Endothelial cell of umbilical vein (primary cell): ENCODE measurements at regions not wholly inside any gene's neighbourhood (a gene's known extent, or its start where the extent isn't known, plus 50 kb on each side); places are given as distances from the start of the nearest gene placed in this dataset.
"Not testable (repeated sequence)": the region's sequence is repeated elsewhere in the genome, so short reads cannot be mapped to it uniquely, and the experiment has no call there.

Experiments used
- BruUV-seq: library from RNA; stranded (reverse); fragments of 400-500 nt; replicated peaks from 2 replicates; lab custom pipeline; 2021; lab: Mats Ljungman, UMichigan
- CTCF ChIA-PET: fragments of 300-600, 350-600 bp; sonication (Branson Sonifier 250); formaldehyde crosslinking; loops from one replicate; lab custom pipeline; 2021; ENCODE audit warnings: antibody characterized with exemption, inconsistent platforms; lab: Charles Lee
- POLR2A ChIA-PET: fragments of 300-600, 350-600 bp; sonication (Branson Sonifier 250); formaldehyde crosslinking; loops from one replicate; lab custom pipeline; 2021; ENCODE audit warnings: antibody characterized with exemption, inconsistent platforms; lab: Charles Lee
- DNase-seq: peaks from one replicate; pipeline ENCODE4 v3.0.0-alpha.2; 2011; ENCODE audit warnings: low read depth, low spot score
- FAIRE-seq: peaks from 2 replicates; lab custom pipeline; 2011; peaks lifted over from hg19 to GRCh38; lab: Jason Lieb, UNC
- H2AFZ ChIP-seq: 2 replicates; pipeline ENCODE4 v1.6.0; 2012; ENCODE audit warnings: low read depth, low read length, control low read depth, inconsistent platforms
- H3K27ac ChIP-seq: 2 replicates; pipeline ENCODE4 v1.5.1; 2011; ENCODE audit warnings: low read depth, mild to moderate bottlenecking, control low read depth, low read length, moderate library complexity; ENCODE audit not compliant: insufficient read depth
- H3K27me3 ChIP-seq, 2 experiments: 2 replicates each; pipeline versions ENCODE4 v1.6.0 to v1.6.1; 2011; ENCODE audit warnings: low read length in 2 of 2, mixed read lengths in 1 of 2; ENCODE audit not compliant: control insufficient read depth in 2 of 2, insufficient read depth in 2 of 2
- H3K36me3 ChIP-seq, 2 experiments: 2 replicates in 1 of 2; 3 replicates in 1 of 2; pipeline ENCODE4 v1.5.1; 2011; ENCODE audit warnings: low read length in 2 of 2, mild to moderate bottlenecking in 1 of 2, moderate library complexity in 1 of 2; ENCODE audit not compliant: control insufficient read depth in 2 of 2, insufficient read depth in 2 of 2; ENCODE audit errors: extremely low read depth in 1 of 2
- H3K4me1 ChIP-seq: 3 replicates; pipeline ENCODE4 v1.5.1; 2011; ENCODE audit warnings: mild to moderate bottlenecking, low read length; ENCODE audit not compliant: control insufficient read depth, insufficient read depth; ENCODE audit errors: extremely low read depth
- H3K4me2 ChIP-seq: 2 replicates; pipeline ENCODE4 v1.6.1; 2011; ENCODE audit warnings: low read length, control low read depth, mixed read lengths; ENCODE audit not compliant: insufficient read depth
- H3K4me3 ChIP-seq, 3 experiments: fragments of 200-600 bp in 1 of 3; sonication (generic), shearing (Covaris generic) in 1 of 3; replicated peaks in 1 of 3; 2 replicates each; pipeline ENCODE4 v1.5.1; 2011 to 2016; ENCODE audit warnings: control low read depth in 3 of 3, low read length in 3 of 3, mild to moderate bottlenecking in 2 of 3, inconsistent platforms in 1 of 3, low read depth in 1 of 3, moderate library complexity in 1 of 3; ENCODE audit not compliant: insufficient read depth in 1 of 3
- H3K79me2 ChIP-seq: 2 replicates; pipeline ENCODE4 v1.6.0; 2012; ENCODE audit warnings: low read length, inconsistent platforms; ENCODE audit not compliant: control insufficient read depth, insufficient read depth
- H3K9ac ChIP-seq: replicated peaks from 2 replicates; pipeline ENCODE3; 2011; ENCODE audit warnings: low read length, control low read depth; ENCODE audit not compliant: insufficient read depth; ENCODE audit errors: extremely low read depth
- H3K9me1 ChIP-seq: replicated peaks from 3 replicates; pipeline ENCODE4 v1.6.0; 2011; ENCODE audit warnings: mild to moderate bottlenecking, low read length; ENCODE audit not compliant: control insufficient read depth, insufficient read depth; ENCODE audit errors: extremely low read depth
- H3K9me3 ChIP-seq: replicated peaks from 2 replicates; pipeline ENCODE4 v1.5.1; 2012; ENCODE audit warnings: low read length, inconsistent platforms; ENCODE audit not compliant: control insufficient read depth, insufficient read depth
- H4K20me1 ChIP-seq: replicated peaks from 2 replicates; pipeline ENCODE3; 2011; ENCODE audit warnings: mild to moderate bottlenecking, low read length; ENCODE audit not compliant: control insufficient read depth, insufficient read depth; ENCODE audit errors: extremely low read depth
- dilution Hi-C: fragments of 300-500 bp; cut with MboI; formaldehyde crosslinking; loops from one replicate; pipeline ENCODE4 v1.15.0; 2019; ENCODE audit warnings: low sequenced_read_pairs; ENCODE audit not compliant: extremely low pct_ligation_motif_present
- intact Hi-C: fragments of 100-400 bp; cut with micrococcal nuclease; formaldehyde crosslinking; loops from one replicate; pipeline ENCODE4 v1.10.0; 2022

DNA sequence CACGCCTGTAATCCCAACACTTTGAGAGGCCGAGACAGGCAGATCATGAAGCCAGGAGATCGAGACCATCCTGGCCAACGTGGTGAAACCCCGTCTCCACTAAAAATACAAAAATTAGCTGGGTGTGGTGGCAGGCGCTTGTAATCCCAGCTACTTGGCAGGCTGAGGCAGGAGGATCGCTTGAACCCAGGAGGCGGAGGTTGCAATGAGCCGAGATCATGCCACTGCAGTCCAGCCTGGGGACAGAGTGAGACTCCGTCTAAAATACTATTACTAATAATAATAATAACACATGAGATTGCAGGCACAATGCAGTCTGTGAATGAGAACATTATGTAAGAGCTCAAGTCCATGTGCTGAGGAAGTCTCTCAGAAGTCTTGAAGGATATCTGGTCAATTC, 1684.4 kb downstream of the SPATA31A7 start:
- H3K4me1 ChIP-seq, intact Hi-C loops, POLR2A ChIA-PET, H3K4me2 ChIP-seq, H3K9ac ChIP-seq, H4K20me1 ChIP-seq, H2AFZ ChIP-seq, CTCF ChIA-PET, H3K79me2 ChIP-seq, H3K9me3 ChIP-seq, H3K36me3 ChIP-seq, DNase-seq, dilution Hi-C loops, BruUV-seq, FAIRE-seq, H3K9me1 ChIP-seq, H3K4me3 ChIP-seq, H3K27me3 ChIP-seq, H3K27ac ChIP-seq: not testable (repeated sequence)

DNA sequence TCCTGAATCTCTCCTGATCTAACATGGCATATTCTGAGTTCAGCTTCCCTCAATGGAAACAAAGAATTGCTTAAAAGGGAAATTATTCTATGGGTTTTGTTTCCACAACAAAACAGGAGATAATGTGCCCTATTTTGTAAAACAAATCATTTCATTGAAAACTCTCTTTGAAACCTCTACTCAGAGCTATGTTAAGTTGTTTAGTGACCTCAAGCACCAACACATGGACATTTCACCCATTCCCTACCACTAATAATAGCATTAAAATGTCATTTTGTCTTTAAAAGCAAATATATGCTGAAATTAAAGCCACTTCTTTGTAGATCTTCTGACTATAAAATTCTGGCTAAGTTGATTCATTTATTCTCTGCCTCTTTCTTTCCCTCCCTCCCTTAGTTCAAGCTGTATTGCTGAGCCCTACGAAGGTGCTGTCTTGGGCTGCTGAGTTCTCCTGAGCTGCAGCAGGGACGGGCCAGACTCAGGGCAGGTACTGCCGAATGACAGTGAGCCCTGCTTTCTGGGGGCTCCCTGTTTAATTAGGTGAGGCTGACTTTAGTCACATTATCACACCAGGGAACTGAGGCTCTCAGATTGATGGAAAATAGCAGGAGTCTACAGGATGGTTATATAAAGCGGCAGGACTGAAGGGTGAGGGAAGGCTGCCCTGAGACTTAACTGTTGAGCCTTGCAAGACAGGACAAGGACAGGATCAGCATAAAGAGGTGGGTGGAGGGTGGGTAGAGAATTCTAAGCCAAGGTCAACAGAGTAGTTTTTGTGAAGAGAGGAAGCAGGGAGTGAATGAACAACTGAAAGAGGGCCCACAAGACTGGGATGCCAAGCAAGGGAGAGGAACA, 1685.1 kb downstream of the SPATA31A7 start:
- H3K36me3 ChIP-seq, FAIRE-seq, H3K27ac ChIP-seq, H3K4me2 ChIP-seq, H3K4me3 ChIP-seq, H2AFZ ChIP-seq, H3K9me1 ChIP-seq, CTCF ChIA-PET, intact Hi-C loops, H4K20me1 ChIP-seq, POLR2A ChIA-PET, BruUV-seq, dilution Hi-C loops, H3K9me3 ChIP-seq, DNase-seq, H3K27me3 ChIP-seq, H3K9ac ChIP-seq, H3K4me1 ChIP-seq, H3K79me2 ChIP-seq: not testable (repeated sequence)

DNA sequence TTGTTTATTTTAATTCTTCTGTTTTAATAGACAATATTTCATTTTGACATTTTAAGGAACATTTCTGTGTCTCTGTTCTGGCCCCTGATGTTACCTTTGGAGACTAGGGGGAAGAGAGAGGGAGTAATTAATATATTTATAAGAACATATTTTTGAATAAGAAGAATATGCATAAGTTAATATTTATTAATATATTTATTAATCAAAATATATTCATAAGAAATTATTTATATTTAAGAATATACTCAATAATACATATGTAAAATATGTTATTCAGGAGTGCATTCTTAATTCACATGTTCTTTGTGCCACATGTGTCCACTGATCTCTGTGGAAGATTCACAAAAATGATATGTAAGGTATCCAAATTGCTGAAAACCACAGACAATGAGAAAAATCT, 1687.7 kb downstream of the SPATA31A7 start:
- not testable (repeated sequence) for FAIRE-seq, H3K4me2 ChIP-seq

DNA sequence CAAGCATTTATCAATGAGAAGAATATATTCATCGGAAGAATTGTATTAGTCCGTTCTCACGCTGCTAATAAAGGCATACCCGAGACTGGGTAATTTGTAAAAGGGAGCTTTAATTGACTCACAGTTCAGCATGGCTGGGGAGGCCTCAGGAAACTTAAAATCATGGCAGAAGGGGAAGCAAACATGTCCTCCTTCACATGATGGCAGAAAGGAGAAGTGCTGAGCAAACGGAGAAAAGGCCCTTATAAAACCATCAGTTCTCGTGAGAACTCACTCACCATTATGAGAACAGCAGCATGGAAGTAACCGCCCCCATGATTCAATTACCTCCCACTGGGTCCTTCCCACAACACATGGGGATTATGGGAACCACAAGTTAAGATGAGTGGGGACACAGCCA, 1688.2 kb downstream of the SPATA31A7 start:
- H3K4me3 ChIP-seq, H3K9me1 ChIP-seq, H3K27me3 ChIP-seq, intact Hi-C loops, H3K27ac ChIP-seq, H3K9me3 ChIP-seq, H3K4me1 ChIP-seq, H3K4me2 ChIP-seq, DNase-seq, BruUV-seq, POLR2A ChIA-PET, FAIRE-seq, CTCF ChIA-PET, H3K9ac ChIP-seq, dilution Hi-C loops, H2AFZ ChIP-seq, H3K36me3 ChIP-seq, H3K79me2 ChIP-seq, H4K20me1 ChIP-seq: not testable (repeated sequence)

More for the DNA sequence above, 1687.7 kb downstream of the SPATA31A7 start:
- BruUV-seq, H2AFZ ChIP-seq, H3K27me3 ChIP-seq, H3K9me3 ChIP-seq, H4K20me1 ChIP-seq, DNase-seq, H3K27ac ChIP-seq, H3K9ac ChIP-seq, H3K9me1 ChIP-seq, dilution Hi-C loops, H3K4me1 ChIP-seq, intact Hi-C loops, CTCF ChIA-PET, H3K79me2 ChIP-seq, H3K4me3 ChIP-seq, POLR2A ChIA-PET, H3K36me3 ChIP-seq: not testable (repeated sequence)
